Astrocyte of the cerebellum (primary cell): ENCODE measurements at regions not wholly inside any gene's neighbourhood (a gene's known extent, or its start where the extent isn't known, plus 50 kb on each side); places are given as distances from the start of the nearest gene placed in this dataset.

Experiments used
- DNase-seq: peaks from one replicate; pipeline ENCODE4 v3.0.0-alpha.2; 2011; ENCODE audit warnings: low read depth
- H3K4me3 ChIP-seq: 2 replicates; pipeline ENCODE4 v1.5.1; 2011; ENCODE audit warnings: mild to moderate bottlenecking, low read depth, low read length, moderate library complexity
- in situ Hi-C: cut with HindIII; loops from 2 replicates; pipeline ENCODE4 v1.10.0; 2017; ENCODE audit warnings: low sequenced_read_pairs
- TF ChIP-seq, protein P1 (sequence below): IDR thresholded peaks from 2 replicates; pipeline ENCODE4 v1.5.1; 2012; ENCODE audit warnings: low read length, low read depth, moderate library complexity, mild to moderate bottlenecking; ENCODE audit errors: missing control alignments

DNA sequence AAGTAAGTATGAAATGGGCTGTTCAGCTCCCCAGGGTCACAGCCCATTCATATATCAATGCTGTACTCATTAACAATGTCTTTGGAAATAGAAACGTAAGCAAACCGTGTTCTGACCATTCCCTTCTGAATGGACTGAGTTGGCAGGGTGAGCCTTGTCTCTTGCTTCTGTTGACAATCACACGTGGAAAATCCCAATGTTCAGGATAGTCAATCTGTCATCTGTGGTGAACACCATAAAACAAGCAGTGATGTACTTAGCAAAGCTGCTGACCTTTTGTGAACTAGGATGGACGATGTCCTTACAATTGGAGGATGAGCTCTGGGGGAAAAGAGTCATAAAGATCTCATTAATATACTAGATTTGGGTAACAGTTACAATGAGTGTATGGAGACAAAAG, 109.6 kb upstream of the PAQR3 start:
- TF ChIP-seq, protein P1, sequence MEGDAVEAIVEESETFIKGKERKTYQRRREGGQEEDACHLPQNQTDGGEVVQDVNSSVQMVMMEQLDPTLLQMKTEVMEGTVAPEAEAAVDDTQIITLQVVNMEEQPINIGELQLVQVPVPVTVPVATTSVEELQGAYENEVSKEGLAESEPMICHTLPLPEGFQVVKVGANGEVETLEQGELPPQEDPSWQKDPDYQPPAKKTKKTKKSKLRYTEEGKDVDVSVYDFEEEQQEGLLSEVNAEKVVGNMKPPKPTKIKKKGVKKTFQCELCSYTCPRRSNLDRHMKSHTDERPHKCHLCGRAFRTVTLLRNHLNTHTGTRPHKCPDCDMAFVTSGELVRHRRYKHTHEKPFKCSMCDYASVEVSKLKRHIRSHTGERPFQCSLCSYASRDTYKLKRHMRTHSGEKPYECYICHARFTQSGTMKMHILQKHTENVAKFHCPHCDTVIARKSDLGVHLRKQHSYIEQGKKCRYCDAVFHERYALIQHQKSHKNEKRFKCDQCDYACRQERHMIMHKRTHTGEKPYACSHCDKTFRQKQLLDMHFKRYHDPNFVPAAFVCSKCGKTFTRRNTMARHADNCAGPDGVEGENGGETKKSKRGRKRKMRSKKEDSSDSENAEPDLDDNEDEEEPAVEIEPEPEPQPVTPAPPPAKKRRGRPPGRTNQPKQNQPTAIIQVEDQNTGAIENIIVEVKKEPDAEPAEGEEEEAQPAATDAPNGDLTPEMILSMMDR = no peak
- DNase-seq = no peak
- no peak overlapping the region for H3K4me3 ChIP-seq
- in situ Hi-C loops = no loop called here

DNA sequence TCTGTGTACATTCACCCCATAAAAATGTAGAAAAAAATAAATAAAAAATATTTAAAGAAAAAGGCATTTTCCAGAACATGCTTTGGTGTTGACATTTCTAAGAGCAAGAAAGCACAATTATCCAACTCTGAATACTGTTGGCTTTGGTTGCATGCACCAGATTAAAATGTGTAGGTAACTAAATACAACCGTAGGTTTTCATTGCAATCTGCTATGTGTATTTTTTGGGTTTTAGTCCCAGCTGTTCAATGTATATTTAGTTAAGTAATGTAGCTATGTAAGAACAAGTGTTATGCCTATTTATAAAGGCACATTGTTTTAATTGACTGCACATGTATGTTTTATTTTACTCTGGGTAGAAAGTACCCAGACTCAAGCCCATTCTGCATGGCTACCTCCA, 108.1 kb upstream of the PAQR3 start:
- no peak overlapping the region for H3K4me3 ChIP-seq
- in situ Hi-C loops = no loop called here
- TF ChIP-seq, protein P1 = no peak
- DNase-seq = no peak

DNA sequence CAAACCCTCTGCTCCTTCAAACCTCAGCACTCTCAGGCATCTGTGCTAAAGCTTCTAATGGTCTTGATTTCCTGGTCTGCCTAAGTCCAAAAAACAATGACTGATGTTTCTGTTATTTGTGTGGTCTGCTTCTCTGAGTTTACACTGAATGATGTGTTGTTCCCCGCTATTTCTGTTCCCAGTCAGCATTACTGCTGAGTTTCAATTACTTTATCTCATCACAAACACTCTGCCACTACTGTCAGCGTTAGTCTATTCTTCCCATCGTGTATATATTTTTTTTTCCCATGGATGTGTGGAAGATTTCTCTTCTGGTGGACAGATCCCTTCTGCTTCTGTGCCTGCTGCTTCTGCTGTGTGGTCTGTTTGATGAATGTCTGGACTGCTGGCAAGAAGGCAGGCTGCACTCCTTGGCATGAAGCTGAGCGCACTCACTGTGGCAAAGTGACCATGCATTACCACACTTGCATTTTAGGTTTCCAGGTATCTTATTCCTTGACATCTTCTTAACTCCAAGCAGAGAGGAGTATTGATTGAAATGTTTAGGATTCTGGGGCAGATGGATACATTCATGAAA, 106.9 kb upstream of the PAQR3 start:
- no peak for DNase-seq
- in situ Hi-C loops = no loop called here
- no peak overlapping the region for H3K4me3 ChIP-seq
- TF ChIP-seq, protein P1 = no peak

DNA sequence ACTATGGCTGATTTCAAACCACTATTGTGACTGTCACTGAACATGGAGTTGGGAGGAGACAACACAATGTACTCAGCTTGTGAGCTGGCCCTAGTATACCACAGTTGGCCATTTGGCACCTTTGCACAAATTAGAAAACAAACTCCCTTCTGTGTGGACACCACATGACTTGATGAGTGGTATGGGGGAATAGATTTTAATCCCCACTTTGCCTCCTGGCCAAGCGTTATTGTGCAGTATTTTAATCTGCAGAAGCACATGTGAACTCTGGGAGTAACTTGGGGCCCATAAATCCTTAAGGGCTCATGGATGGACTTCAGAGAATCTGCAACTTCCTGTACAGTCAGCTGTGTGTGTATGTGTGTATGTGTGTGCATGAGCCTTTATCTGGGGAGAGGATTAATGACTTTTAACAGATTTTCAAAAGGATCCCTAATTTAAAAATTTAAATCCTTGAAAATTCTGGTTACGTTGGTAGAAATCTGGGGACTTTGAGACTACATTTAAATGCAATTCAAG, 105.0 kb upstream of the PAQR3 start:
- DNase-seq = no peak
- TF ChIP-seq, protein P1 = no peak
- in situ Hi-C loops = no loop called here
- H3K4me3 ChIP-seq = no peak overlapping the region

DNA sequence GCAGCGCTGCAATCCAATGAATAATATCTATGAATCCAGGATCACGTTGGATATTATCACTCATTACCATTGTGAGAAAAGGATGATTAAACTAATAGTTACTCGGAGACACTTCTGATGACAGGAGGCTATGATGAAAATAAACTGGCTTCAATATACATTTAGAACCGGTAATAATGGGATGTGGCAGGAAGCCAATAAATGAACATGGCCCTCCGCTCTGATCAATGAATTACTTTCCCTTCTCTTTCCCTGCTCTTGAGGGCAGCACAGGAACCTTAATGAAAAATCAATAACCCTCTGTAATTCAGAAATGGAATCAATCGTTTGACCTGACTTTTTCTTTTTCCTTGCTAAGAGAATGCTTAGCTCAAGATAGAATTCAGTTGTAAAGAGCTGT, 103.9 kb upstream of the PAQR3 start:
- in situ Hi-C loops = no loop called here
- no peak overlapping the region for H3K4me3 ChIP-seq
- TF ChIP-seq, protein P1 = no peak
- DNase-seq = no peak

DNA sequence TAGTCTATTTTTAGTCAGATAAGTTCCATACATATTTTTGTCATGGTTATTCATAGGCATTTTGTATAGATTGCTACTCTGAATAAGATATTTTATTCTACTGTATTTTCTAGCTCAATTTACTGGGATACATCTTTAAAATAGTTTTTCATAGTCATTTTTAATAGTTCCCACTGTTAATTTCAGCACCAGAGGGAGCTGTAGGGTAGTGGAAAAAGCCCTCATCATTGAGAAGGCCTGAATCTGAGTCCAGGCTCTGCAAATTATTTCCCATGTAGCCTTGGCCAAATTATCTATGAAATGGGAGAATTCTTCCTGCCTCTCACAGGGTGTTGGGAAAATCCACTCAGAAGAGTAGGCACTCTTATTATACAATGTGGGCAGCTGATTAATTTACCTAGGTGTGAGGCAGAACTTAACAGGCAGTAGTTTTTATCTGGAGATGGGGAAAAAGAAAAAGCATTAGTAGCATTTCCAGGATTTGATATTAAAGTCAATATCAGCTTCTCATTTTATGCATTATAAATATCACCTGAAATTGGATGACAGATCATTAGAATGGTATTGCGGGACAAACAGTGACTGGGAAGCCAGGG, 102.9 kb upstream of the PAQR3 start:
- DNase-seq = peak; percentile 32
- in situ Hi-C loops = no loop called here
- TF ChIP-seq, protein P1 = peak; percentile 62
- H3K4me3 ChIP-seq = no peak overlapping the region
